HCT116 (cell line): ENCODE measurements at regions not wholly inside any gene's neighbourhood (a gene's known extent, or its start where the extent isn't known, plus 50 kb on each side); places are given as distances from the start of the nearest gene placed in this dataset.

Experiments used
- ATAC-seq: fragments of 200-7000 bp; cut with Tn5 transposase; 2 replicates; pipeline ENCODE4 v1.9.1; 2020; ENCODE audit warnings: mild to moderate bottlenecking, moderate library complexity
- BruUV-seq: library from RNA; stranded (reverse); fragments of 400-500 nt; replicated peaks from 2 replicates; lab custom pipeline; 2021; lab: Mats Ljungman, UMichigan
- CTCF ChIA-PET: fragments of 300-600 bp; sonication (Branson Sonifier 250); formaldehyde crosslinking; loops from one replicate; lab custom pipeline; 2021; ENCODE audit warnings: antibody characterized with exemption; lab: Charles Lee
- POLR2A ChIA-PET: fragments of 300-600, 350-600 bp; sonication (Branson Sonifier 250); formaldehyde crosslinking; loops from one replicate; lab custom pipeline; 2021; ENCODE audit warnings: antibody characterized with exemption; lab: Charles Lee
- RAD21 ChIA-PET, 2 experiments: fragments of 300-600 bp; sonication (Branson Sonifier 250); formaldehyde crosslinking; loops; one replicate each; lab custom pipeline; 2023; ENCODE audit warnings: low total read pairs in 2 of 2; ENCODE audit not compliant: uncharacterized antibody in 2 of 2, unreplicated experiment in 2 of 2, low non-redundant PET in 1 of 2; lab: Charles Lee
- DNase-seq: peaks from one replicate; pipeline ENCODE4 v3.0.0-alpha.2; 2010; ENCODE audit warnings: low read depth, low spot score
- H2AFZ ChIP-seq: fragments of 200-600 bp; shearing (Covaris generic), sonication (generic); 2 replicates; pipeline ENCODE4 v1.6.1; 2017; ENCODE audit warnings: low read depth, mixed run types, mixed read lengths, antibody characterized with exemption, low read length; ENCODE audit not compliant: poor library complexity, severe bottlenecking
- H3K27ac ChIP-seq: 2 replicates; pipeline ENCODE4 v1.5.1; 2012; ENCODE audit warnings: low read depth, low read length
- H3K27me3 ChIP-seq: fragments of 200-600 bp; sonication (generic); 2 replicates; pipeline ENCODE4 v1.6.1; 2016; ENCODE audit warnings: mixed run types, low read length, mixed read lengths; ENCODE audit not compliant: insufficient read depth
- H3K36me3 ChIP-seq, 2 experiments: fragments of 200-500 bp in 1 of 2; fragments of 200-600 bp in 1 of 2; sonication (Bioruptor generic) in 1 of 2; sonication (generic) in 1 of 2; 2 replicates each; pipeline versions ENCODE4 v1.5.1 to v1.6.1; 2014 to 2016; ENCODE audit warnings: low read length in 2 of 2, inconsistent platforms in 1 of 2, mixed read lengths in 1 of 2, mixed run types in 1 of 2; ENCODE audit not compliant: insufficient read depth in 2 of 2, control insufficient read depth in 1 of 2
- H3K4me1 ChIP-seq, 2 experiments: fragments of 200-600 bp in 1 of 2; sonication (generic) in 1 of 2; 2 replicates each; pipeline versions ENCODE4 v1.5.1 to v1.6.1; 2012 to 2017; ENCODE audit warnings: low read length in 2 of 2, inconsistent platforms in 1 of 2, mild to moderate bottlenecking in 1 of 2, mixed read lengths in 1 of 2, mixed run types in 1 of 2, moderate library complexity in 1 of 2; ENCODE audit not compliant: insufficient read depth in 2 of 2, control insufficient read depth in 1 of 2
- H3K4me2 ChIP-seq: fragments of 200-600 bp; sonication (generic); 2 replicates; pipeline ENCODE4 v1.6.1; 2017; ENCODE audit warnings: mixed run types, low read length, mixed read lengths
- H3K4me3 ChIP-seq, 2 experiments: fragments of 200-600 bp in 1 of 2; sonication (generic) in 1 of 2; replicated peaks in 1 of 2; 2 replicates each; pipeline ENCODE4 v1.5.1; 2011 to 2016; ENCODE audit warnings: low read length in 2 of 2, control low read depth in 1 of 2, low read depth in 1 of 2, mild to moderate bottlenecking in 1 of 2, mixed read lengths in 1 of 2, mixed run types in 1 of 2
- H3K79me2 ChIP-seq: fragments of 200-600 bp; sonication (generic); 2 replicates; pipeline ENCODE4 v1.6.1; 2017; ENCODE audit warnings: mild to moderate bottlenecking, mixed run types, low read length, moderate library complexity, mixed read lengths; ENCODE audit not compliant: insufficient read depth
- H3K9ac ChIP-seq: fragments of 200-600 bp; sonication (generic); 2 replicates; pipeline ENCODE4 v1.6.1; 2016; ENCODE audit warnings: low read length, mixed read lengths
- H3K9me2 ChIP-seq: fragments of 200-600 bp; sonication (generic), shearing (Covaris generic); 2 replicates; pipeline ENCODE4 v1.6.1; 2017; ENCODE audit warnings: mixed run types, mild to moderate bottlenecking, moderate library complexity; ENCODE audit not compliant: insufficient read depth
- H3K9me3 ChIP-seq, 2 experiments: fragments of 200-500 bp in 1 of 2; fragments of 200-600 bp in 1 of 2; sonication (Bioruptor generic) in 1 of 2; sonication (generic) in 1 of 2; 2 replicates each; pipeline ENCODE4 v1.6.1; 2014 to 2017; ENCODE audit warnings: low read length in 2 of 2, mixed read lengths in 2 of 2, inconsistent platforms in 1 of 2, low read depth in 1 of 2, mild to moderate bottlenecking in 1 of 2, mixed run types in 1 of 2, moderate library complexity in 1 of 2; ENCODE audit not compliant: control insufficient read depth in 1 of 2, insufficient read depth in 1 of 2
- H4K20me1 ChIP-seq: fragments of 200-600 bp; sonication (generic), shearing (Covaris generic); 2 replicates; pipeline ENCODE4 v1.6.1; 2017; ENCODE audit warnings: mixed run types, mild to moderate bottlenecking, moderate library complexity; ENCODE audit not compliant: insufficient read depth
- ATF3 ChIP-seq: IDR thresholded peaks from 2 replicates; pipeline ENCODE4 v1.6.1; 2012
- CEBPB ChIP-seq: IDR thresholded peaks from 2 replicates; pipeline ENCODE4 v1.6.1; 2012; ENCODE audit warnings: low read depth
- FOSL1 ChIP-seq: IDR thresholded peaks from 2 replicates; pipeline ENCODE4 v1.6.1; 2012; ENCODE audit warnings: low read depth
- JUND ChIP-seq: IDR thresholded peaks from 2 replicates; pipeline ENCODE4 v1.6.1; 2012
- POLR2A ChIP-seq: IDR thresholded peaks from 2 replicates; pipeline ENCODE4 v1.7.0; 2011; ENCODE audit warnings: borderline replicate concordance; ENCODE audit not compliant: insufficient read depth, insufficient read length; ENCODE audit errors: extremely low read depth
- RAD21 ChIP-seq: IDR thresholded peaks from 2 replicates; pipeline ENCODE4 v1.6.1; 2012; ENCODE audit warnings: low read depth, mild to moderate bottlenecking
- intact Hi-C: fragments of 100-400 bp; cut with micrococcal nuclease; formaldehyde crosslinking; loops from 2 replicates; pipeline ENCODE4 v1.10.0; 2022
- TF ChIP-seq, protein P1 (sequence below): IDR thresholded peaks from 2 replicates; pipeline ENCODE4 v1.6.1; 2011; ENCODE audit warnings: mild to moderate bottlenecking, low read length, moderate library complexity; ENCODE audit not compliant: insufficient replicate concordance; ENCODE audit errors: extremely low read depth
- TF ChIP-seq, protein P2 (sequence below), 3 experiments: fragments of 200-600 bp in 1 of 3; sonication (generic) in 1 of 3; IDR thresholded peaks in 2 of 3; conservative IDR thresholded peaks in 1 of 3; 2 replicates each; pipeline ENCODE4 v1.5.1; 2012 to 2017; ENCODE audit warnings: low read depth in 2 of 3, low read length in 2 of 3, antibody characterized with exemption in 1 of 3, borderline replicate concordance in 1 of 3, control low read depth in 1 of 3, mild to moderate bottlenecking in 1 of 3, mixed read lengths in 1 of 3, mixed run types in 1 of 3, moderate library complexity in 1 of 3; ENCODE audit not compliant: insufficient read depth in 1 of 3

GRCh38 chr2:83961512-83961911 is 497.6 kb downstream of the SUCLG1 start:
- CTCF ChIA-PET, result no interaction called here
- no peak overlapping the region for H3K4me2 ChIP-seq
- no peaks in the 10 kb centered on the region for H3K27me3 ChIP-seq
- H3K9me2 ChIP-seq, result no peaks in the 10 kb centered on the region
- H3K9ac ChIP-seq, result no peak overlapping the region
- RAD21 ChIA-PET, result no interaction called here
- ATAC-seq (no peak), DNase-seq (no peak)
- intact Hi-C loops, result no loop called here
- H3K27ac ChIP-seq, result no peak overlapping the region
- no peaks in the 10 kb centered on the region for H3K36me3 ChIP-seq
- H2AFZ ChIP-seq, result no peak overlapping the region
- TF ChIP-seq, protein P1, sequence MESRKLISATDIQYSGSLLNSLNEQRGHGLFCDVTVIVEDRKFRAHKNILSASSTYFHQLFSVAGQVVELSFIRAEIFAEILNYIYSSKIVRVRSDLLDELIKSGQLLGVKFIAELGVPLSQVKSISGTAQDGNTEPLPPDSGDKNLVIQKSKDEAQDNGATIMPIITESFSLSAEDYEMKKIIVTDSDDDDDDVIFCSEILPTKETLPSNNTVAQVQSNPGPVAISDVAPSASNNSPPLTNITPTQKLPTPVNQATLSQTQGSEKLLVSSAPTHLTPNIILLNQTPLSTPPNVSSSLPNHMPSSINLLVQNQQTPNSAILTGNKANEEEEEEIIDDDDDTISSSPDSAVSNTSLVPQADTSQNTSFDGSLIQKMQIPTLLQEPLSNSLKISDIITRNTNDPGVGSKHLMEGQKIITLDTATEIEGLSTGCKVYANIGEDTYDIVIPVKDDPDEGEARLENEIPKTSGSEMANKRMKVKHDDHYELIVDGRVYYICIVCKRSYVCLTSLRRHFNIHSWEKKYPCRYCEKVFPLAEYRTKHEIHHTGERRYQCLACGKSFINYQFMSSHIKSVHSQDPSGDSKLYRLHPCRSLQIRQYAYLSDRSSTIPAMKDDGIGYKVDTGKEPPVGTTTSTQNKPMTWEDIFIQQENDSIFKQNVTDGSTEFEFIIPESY, result no peak
- TF ChIP-seq POLR2A (no peak), JUND (no peak), ATF3 (no peak), FOSL1 (no peak), RAD21 (no peak), CEBPB (no peak)
- TF ChIP-seq, protein P2, sequence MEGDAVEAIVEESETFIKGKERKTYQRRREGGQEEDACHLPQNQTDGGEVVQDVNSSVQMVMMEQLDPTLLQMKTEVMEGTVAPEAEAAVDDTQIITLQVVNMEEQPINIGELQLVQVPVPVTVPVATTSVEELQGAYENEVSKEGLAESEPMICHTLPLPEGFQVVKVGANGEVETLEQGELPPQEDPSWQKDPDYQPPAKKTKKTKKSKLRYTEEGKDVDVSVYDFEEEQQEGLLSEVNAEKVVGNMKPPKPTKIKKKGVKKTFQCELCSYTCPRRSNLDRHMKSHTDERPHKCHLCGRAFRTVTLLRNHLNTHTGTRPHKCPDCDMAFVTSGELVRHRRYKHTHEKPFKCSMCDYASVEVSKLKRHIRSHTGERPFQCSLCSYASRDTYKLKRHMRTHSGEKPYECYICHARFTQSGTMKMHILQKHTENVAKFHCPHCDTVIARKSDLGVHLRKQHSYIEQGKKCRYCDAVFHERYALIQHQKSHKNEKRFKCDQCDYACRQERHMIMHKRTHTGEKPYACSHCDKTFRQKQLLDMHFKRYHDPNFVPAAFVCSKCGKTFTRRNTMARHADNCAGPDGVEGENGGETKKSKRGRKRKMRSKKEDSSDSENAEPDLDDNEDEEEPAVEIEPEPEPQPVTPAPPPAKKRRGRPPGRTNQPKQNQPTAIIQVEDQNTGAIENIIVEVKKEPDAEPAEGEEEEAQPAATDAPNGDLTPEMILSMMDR (IDR thresholded peaks at IDR 0.05 in 2 of 3, conservative IDR thresholded peaks at IDR 0.05 in 1 of 3; ENCODE audit: borderline replicate concordance in 1 of 3, insufficient read depth in 1 of 3, low read depth in 2 of 3, low read length in 2 of 3), result no peak
- no peaks in the 10 kb centered on the region for H3K4me1 ChIP-seq
- BruUV-seq, result no TSS peak
- POLR2A ChIA-PET, result no interaction called here
- H3K4me3 ChIP-seq, result no peak overlapping the region
- H4K20me1 ChIP-seq, result no peaks in the 10 kb centered on the region
- H3K9me3 ChIP-seq, result no peaks in the 10 kb centered on the region
- no peaks in the 10 kb centered on the region for H3K79me2 ChIP-seq
